Keratinocyte (primary cell): ENCODE measurements at regions not wholly inside any gene's neighbourhood (a gene's known extent, or its start where the extent isn't known, plus 50 kb on each side); places are given as distances from the start of the nearest gene placed in this dataset.

Experiments
- DNase-seq: peaks from one replicate; pipeline ENCODE4 v3.0.0-alpha.2; 2011; ENCODE audit warnings: low read depth, missing footprints, low spot score
- FAIRE-seq: peaks from 2 replicates; lab custom pipeline; 2011; peaks lifted over from hg19 to GRCh38; lab: Jason Lieb, UNC
- H2AFZ ChIP-seq: 2 replicates; pipeline ENCODE4 v1.6.0; 2012; ENCODE audit warnings: low read length, control low read depth, inconsistent platforms; ENCODE audit not compliant: control insufficient read depth
- H3K27ac ChIP-seq: 2 replicates; pipeline ENCODE4 v1.5.1; 2011; ENCODE audit warnings: low read length; ENCODE audit not compliant: control insufficient read depth, insufficient read depth
- H3K27me3 ChIP-seq: 3 replicates; pipeline ENCODE4 v1.6.0; 2011; ENCODE audit warnings: low read length; ENCODE audit not compliant: control insufficient read depth, insufficient read depth; ENCODE audit errors: extremely low read depth
- H3K36me3 ChIP-seq, 2 experiments: 2 replicates in 1 of 2; 3 replicates in 1 of 2; pipeline ENCODE4 v1.5.1; 2011; ENCODE audit warnings: low read length in 2 of 2, mild to moderate bottlenecking in 1 of 2; ENCODE audit not compliant: control insufficient read depth in 2 of 2, insufficient read depth in 2 of 2; ENCODE audit errors: extremely low read depth in 1 of 2
- H3K4me1 ChIP-seq: 3 replicates; pipeline ENCODE4 v1.5.1; 2011; ENCODE audit warnings: low read length; ENCODE audit not compliant: control insufficient read depth, insufficient read depth; ENCODE audit errors: extremely low read depth
- H3K4me2 ChIP-seq: 3 replicates; pipeline ENCODE4 v1.6.0; 2011; ENCODE audit warnings: low read depth, low read length; ENCODE audit not compliant: control insufficient read depth, insufficient read depth; ENCODE audit errors: extremely low read depth
- H3K4me3 ChIP-seq, 3 experiments: fragments of 200-600 bp in 1 of 3; sonication (generic) in 1 of 3; 2 replicates in 2 of 3; 3 replicates in 1 of 3; pipeline ENCODE4 v1.5.1; 2011 to 2016; ENCODE audit warnings: low read length in 3 of 3, mild to moderate bottlenecking in 3 of 3, control low read depth in 2 of 3, inconsistent platforms in 1 of 3, low read depth in 1 of 3, mixed read lengths in 1 of 3, mixed run types in 1 of 3, moderate library complexity in 1 of 3; ENCODE audit not compliant: control insufficient read depth in 2 of 3, insufficient read depth in 2 of 3; ENCODE audit errors: extremely low read depth in 1 of 3
- H3K79me2 ChIP-seq: 2 replicates; pipeline ENCODE4 v1.6.0; 2012; ENCODE audit warnings: low read length; ENCODE audit not compliant: control insufficient read depth, insufficient read depth
- H3K9ac ChIP-seq: 3 replicates; pipeline ENCODE4 v1.6.0; 2011; ENCODE audit warnings: low read length; ENCODE audit not compliant: control insufficient read depth, insufficient read depth; ENCODE audit errors: extremely low read depth
- H3K9me1 ChIP-seq: 3 replicates; pipeline ENCODE4 v1.6.0; 2011; ENCODE audit warnings: low read length; ENCODE audit not compliant: control insufficient read depth, insufficient read depth; ENCODE audit errors: extremely low read depth
- H3K9me3 ChIP-seq: 2 replicates; pipeline ENCODE4 v1.5.1; 2012; ENCODE audit warnings: low read depth, low read length; ENCODE audit not compliant: control insufficient read depth
- H4K20me1 ChIP-seq: 3 replicates; pipeline ENCODE4 v1.6.0; 2011; ENCODE audit warnings: low read length; ENCODE audit not compliant: control insufficient read depth, insufficient read depth; ENCODE audit errors: extremely low read depth
- EZH2 ChIP-seq: IDR thresholded peaks from one replicate; pipeline ENCODE4 v1.6.1; 2012; ENCODE audit warnings: inconsistent platforms, mild to moderate bottlenecking, low read length, moderate library complexity
- dilution Hi-C: fragments of 300-500 bp; cut with MboI; formaldehyde crosslinking; loops from one replicate; pipeline ENCODE4 v1.7.0; 2020; ENCODE audit warnings: low sequenced_read_pairs; ENCODE audit not compliant: extremely low pct_ligation_motif_present
- TF ChIP-seq, protein P1 (sequence below), 3 experiments: IDR thresholded peaks in 1 of 3; conservative IDR thresholded peaks in 1 of 3; optimal IDR thresholded peaks in 1 of 3; 2 replicates in 2 of 3; 3 replicates in 1 of 3; pipeline versions ENCODE3 to v1.5.1; 2011; ENCODE audit warnings: low read length in 3 of 3, mild to moderate bottlenecking in 3 of 3, moderate library complexity in 2 of 3, control low read depth in 1 of 3, inconsistent platforms in 1 of 3; ENCODE audit not compliant: insufficient read depth in 2 of 3; ENCODE audit errors: extremely low read depth in 1 of 3

DNA sequence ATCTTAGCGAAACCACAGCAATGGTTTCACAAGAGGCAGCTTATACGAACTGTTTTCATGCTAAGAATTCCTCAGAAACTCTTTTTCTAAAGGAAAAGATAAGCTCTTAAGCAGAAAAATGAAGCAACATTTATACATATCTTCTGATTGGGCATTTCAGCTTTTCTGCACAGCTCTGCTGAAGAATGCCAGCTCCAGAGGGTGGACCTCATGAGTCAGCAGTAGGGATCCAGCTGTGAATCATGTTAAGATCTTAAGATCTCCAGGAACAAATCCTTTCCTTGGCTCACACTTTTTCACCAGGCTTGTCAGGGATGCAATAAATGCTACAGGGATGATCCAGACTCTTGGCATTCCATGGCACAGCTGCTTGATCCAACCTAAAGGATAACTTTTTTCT, 477.1 kb upstream of the CCDC196 start:
- TF ChIP-seq, protein P1, sequence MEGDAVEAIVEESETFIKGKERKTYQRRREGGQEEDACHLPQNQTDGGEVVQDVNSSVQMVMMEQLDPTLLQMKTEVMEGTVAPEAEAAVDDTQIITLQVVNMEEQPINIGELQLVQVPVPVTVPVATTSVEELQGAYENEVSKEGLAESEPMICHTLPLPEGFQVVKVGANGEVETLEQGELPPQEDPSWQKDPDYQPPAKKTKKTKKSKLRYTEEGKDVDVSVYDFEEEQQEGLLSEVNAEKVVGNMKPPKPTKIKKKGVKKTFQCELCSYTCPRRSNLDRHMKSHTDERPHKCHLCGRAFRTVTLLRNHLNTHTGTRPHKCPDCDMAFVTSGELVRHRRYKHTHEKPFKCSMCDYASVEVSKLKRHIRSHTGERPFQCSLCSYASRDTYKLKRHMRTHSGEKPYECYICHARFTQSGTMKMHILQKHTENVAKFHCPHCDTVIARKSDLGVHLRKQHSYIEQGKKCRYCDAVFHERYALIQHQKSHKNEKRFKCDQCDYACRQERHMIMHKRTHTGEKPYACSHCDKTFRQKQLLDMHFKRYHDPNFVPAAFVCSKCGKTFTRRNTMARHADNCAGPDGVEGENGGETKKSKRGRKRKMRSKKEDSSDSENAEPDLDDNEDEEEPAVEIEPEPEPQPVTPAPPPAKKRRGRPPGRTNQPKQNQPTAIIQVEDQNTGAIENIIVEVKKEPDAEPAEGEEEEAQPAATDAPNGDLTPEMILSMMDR (optimal IDR thresholded peaks at IDR 0.05 in 1 of 3, IDR thresholded peaks at IDR 0.05 in 1 of 3, conservative IDR thresholded peaks at IDR 0.05 in 1 of 3; ENCODE audit: extremely low read depth in 1 of 3, insufficient read depth in 2 of 3, low read length in 3 of 3), result no peak
- TF ChIP-seq EZH2, result no peak
- Histone ChIP-seq H3K27me3 (no peaks in the 10 kb centered on the region), H3K27ac (no peak overlapping the region), H3K4me1 (no peaks in the 10 kb centered on the region), H3K4me3 (no peak overlapping the region), H3K9me1 (no peaks in the 10 kb centered on the region), H2AFZ (no peak overlapping the region), H3K79me2 (no peaks in the 10 kb centered on the region), H3K36me3 (no peaks in the 10 kb centered on the region), H3K9me3 (no peaks in the 10 kb centered on the region), H3K9ac (no peak overlapping the region), H3K4me2 (no peak overlapping the region), H4K20me1 (no peaks in the 10 kb centered on the region)
- dilution Hi-C loops, result no loop called here
- DNase-seq (no peak), FAIRE-seq (no peak)

DNA sequence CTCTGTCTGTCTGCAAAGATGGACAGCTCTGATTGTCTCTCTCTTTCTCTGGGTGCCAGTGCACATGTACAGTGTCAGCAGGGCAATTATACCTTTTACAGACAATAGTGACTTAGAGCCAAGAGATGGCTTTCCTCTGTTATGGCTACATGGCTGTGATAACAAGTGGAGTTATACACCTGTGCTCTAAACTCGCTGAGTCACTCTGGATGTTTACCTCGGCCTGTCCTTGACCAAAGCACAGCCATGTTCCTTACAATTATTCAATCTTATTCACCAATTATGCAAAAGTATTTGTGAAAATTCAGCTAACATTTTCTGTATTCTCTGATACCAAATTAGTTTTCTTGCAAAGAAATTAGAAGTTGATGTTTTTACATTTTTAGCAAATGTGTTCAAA, 475.5 kb upstream of the CCDC196 start:
- no peak for DNase-seq

More for the DNA sequence above, 475.5 kb upstream of the CCDC196 start:
- no peaks in the 10 kb centered on the region for H3K27me3 ChIP-seq
- dilution Hi-C loops, result no loop called here
- no peak overlapping the region for H3K4me3 ChIP-seq
- no peaks in the 10 kb centered on the region for H3K36me3 ChIP-seq
- no peaks in the 10 kb centered on the region for H3K9me1 ChIP-seq
- TF ChIP-seq EZH2, result no peak
- TF ChIP-seq, protein P1 (optimal IDR thresholded peaks at IDR 0.05 in 1 of 3, IDR thresholded peaks at IDR 0.05 in 1 of 3, conservative IDR thresholded peaks at IDR 0.05 in 1 of 3; ENCODE audit: extremely low read depth in 1 of 3, insufficient read depth in 2 of 3, low read length in 3 of 3), result no peak
- no peaks in the 10 kb centered on the region for H3K79me2 ChIP-seq
- H3K4me2 ChIP-seq, result no peak overlapping the region
- no peak for FAIRE-seq
- H3K9me3 ChIP-seq, result no peaks in the 10 kb centered on the region
- H4K20me1 ChIP-seq, result no peaks in the 10 kb centered on the region
- no peak overlapping the region for H3K27ac ChIP-seq
- H3K9ac ChIP-seq, result no peak overlapping the region
- H3K4me1 ChIP-seq, result no peaks in the 10 kb centered on the region
- H2AFZ ChIP-seq, result no peak overlapping the region
